ENCODE measurements at regions not wholly inside any gene's neighbourhood (a gene's known extent, or its start where the extent isn't known, plus 50 kb on each side); places are given as distances from the start of the nearest gene placed in this dataset.

- TF ChIP-seq POLR2A (IDR thresholded peaks at IDR 0.05; ENCODE audit: low read depth, low read length) (no peak), MYC (IDR thresholded peaks at IDR 0.05; ENCODE audit: low read depth, low read length) (no peak), CTCF (IDR thresholded peaks at IDR 0.05; ENCODE audit: extremely low read depth in 1 of 2, insufficient read depth in 1 of 2, low read depth in 1 of 2, low read length in 2 of 2) (no peak), EZH2 (IDR thresholded peaks at IDR 0.05; ENCODE audit: borderline replicate concordance, low read depth, low read length, severe bottlenecking) (no peak), POLR2AphosphoS5 (IDR thresholded peaks at IDR 0.05; ENCODE audit: insufficient read depth, low read depth, low read length) (no peak), GATA2 (IDR thresholded peaks at IDR 0.05; ENCODE audit: insufficient read depth, insufficient read length, low read depth, low read length) (no peak)
- TF ChIP-seq, protein P1, sequence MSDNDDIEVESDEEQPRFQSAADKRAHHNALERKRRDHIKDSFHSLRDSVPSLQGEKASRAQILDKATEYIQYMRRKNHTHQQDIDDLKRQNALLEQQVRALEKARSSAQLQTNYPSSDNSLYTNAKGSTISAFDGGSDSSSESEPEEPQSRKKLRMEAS (IDR thresholded peaks at IDR 0.05; ENCODE audit: insufficient read depth, insufficient read length), result no peak
Measured at GRCh38 chr3:77726517-77726916, 686.6 kb downstream of the ROBO2 start.

Data from endothelial cell of umbilical vein (primary cell).